ENCODE measurements at regions not wholly inside any gene's neighbourhood (a gene's known extent, or its start where the extent isn't known, plus 50 kb on each side); places are given as distances from the start of the nearest gene placed in this dataset.
A peak's percentile ranks its signal among the peaks of the same experiment; 100 is the strongest.
"Not testable (repeated sequence)": the region's sequence is repeated elsewhere in the genome, so short reads cannot be mapped to it uniquely, and the experiment has no call there.

DNA sequence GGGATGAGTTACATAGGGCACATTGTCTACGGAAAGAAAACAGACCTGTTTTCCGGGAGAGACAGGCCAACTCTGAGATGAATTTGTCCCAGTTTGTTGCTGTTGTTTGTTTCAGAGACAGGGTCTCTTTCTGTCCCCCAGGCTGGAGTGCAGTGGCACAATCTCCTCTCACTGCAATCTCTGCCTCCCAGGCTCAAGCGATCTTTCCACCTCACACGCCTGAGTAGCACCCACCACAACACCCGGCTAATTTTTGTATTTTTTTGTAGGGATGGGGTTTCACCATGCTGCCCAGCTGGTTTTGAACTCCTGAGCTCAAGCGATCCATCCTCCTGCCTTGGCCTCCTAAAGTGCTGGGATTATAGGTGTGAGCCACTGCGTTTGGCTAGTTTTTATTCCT lies 125.5 kb upstream of the ERRFI1 start:
- no peak for DNase-seq (ENCODE audit: insufficient read length, low spot score, missing footprints)
- Histone ChIP-seq H3K36me3 (ENCODE audit: insufficient read depth, low read length) (no peaks in the 10 kb centered on the region), H3K27ac (ENCODE audit: low read depth, low read length) (no peak overlapping the region), H4K20me1 (ENCODE audit: insufficient read depth, low read length) (no peaks in the 10 kb centered on the region), H2AFZ (ENCODE audit: low read length) (no peak overlapping the region), H3K9me3 (ENCODE audit: low read depth, low read length) (no peaks in the 10 kb centered on the region), H3K4me3 (ENCODE audit: insufficient read depth, low read length) (no peak overlapping the region), H3K4me1 (ENCODE audit: insufficient read depth, low read length) (no peaks in the 10 kb centered on the region), H3K79me2 (ENCODE audit: insufficient read depth, low read length) (no peaks in the 10 kb centered on the region), H3K4me2 (ENCODE audit: insufficient read depth, low read length) (no peak overlapping the region), H3K27me3 (ENCODE audit: insufficient read depth, low read length) (no peaks in the 10 kb centered on the region)
- TF ChIP-seq, protein P1, sequence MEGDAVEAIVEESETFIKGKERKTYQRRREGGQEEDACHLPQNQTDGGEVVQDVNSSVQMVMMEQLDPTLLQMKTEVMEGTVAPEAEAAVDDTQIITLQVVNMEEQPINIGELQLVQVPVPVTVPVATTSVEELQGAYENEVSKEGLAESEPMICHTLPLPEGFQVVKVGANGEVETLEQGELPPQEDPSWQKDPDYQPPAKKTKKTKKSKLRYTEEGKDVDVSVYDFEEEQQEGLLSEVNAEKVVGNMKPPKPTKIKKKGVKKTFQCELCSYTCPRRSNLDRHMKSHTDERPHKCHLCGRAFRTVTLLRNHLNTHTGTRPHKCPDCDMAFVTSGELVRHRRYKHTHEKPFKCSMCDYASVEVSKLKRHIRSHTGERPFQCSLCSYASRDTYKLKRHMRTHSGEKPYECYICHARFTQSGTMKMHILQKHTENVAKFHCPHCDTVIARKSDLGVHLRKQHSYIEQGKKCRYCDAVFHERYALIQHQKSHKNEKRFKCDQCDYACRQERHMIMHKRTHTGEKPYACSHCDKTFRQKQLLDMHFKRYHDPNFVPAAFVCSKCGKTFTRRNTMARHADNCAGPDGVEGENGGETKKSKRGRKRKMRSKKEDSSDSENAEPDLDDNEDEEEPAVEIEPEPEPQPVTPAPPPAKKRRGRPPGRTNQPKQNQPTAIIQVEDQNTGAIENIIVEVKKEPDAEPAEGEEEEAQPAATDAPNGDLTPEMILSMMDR (IDR thresholded peaks at IDR 0.05; ENCODE audit: extremely low read depth, low read depth, low read length) = no peak

DNA sequence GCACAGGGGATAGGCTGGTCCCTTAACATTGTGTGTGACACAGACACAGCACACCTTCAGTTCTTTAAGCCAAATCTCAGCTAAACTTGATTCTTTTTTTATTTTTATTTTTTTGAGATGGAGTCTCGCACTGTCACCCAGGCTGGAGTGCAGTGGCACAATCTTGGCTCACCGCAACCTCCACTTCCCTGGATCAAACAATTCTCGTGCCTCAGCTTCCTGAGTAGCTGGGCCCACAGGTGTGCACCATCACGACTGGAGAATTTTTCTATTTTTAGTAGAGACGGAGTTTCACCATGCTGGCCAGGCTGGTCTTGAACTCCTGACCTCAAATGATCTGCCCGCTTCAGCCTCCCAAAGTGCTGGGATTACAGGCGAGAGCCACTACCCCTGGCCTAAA lies 123.6 kb upstream of the ERRFI1 start:
- not testable (repeated sequence) for H2AFZ ChIP-seq (ENCODE audit: low read length); H3K9me3 ChIP-seq (ENCODE audit: low read depth, low read length); H3K27me3 ChIP-seq (ENCODE audit: insufficient read depth, low read length); H3K4me1 ChIP-seq (ENCODE audit: insufficient read depth, low read length); H3K4me3 ChIP-seq (ENCODE audit: insufficient read depth, low read length); DNase-seq (ENCODE audit: insufficient read length, low spot score, missing footprints); H3K27ac ChIP-seq (ENCODE audit: low read depth, low read length); H3K36me3 ChIP-seq (ENCODE audit: insufficient read depth, low read length); H3K79me2 ChIP-seq (ENCODE audit: insufficient read depth, low read length); H4K20me1 ChIP-seq (ENCODE audit: insufficient read depth, low read length); H3K4me2 ChIP-seq (ENCODE audit: insufficient read depth, low read length)

DNA sequence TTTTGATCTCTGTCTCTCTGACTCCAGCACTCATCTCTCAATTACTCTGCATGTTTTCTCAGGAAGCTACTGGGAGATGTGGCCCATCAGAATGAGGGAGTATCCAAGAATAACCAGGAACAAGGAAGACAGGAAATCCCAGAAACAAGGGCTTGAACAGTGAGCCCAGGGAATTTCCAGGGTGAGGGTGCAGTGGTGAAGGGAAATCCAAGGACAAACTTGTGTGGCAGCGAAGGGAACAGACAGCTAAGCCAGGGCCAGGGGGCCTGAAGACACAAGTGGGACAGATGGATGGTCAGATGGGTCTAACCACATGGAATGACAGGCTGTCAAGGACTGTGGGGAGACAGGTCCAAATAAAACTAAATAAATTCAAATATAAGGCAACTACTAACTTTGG lies 121.8 kb upstream of the ERRFI1 start:
- Histone ChIP-seq H3K4me2 (ENCODE audit: insufficient read depth, low read length) (no peak overlapping the region), H3K4me3 (ENCODE audit: insufficient read depth, low read length) (no peak overlapping the region), H3K27ac (ENCODE audit: low read depth, low read length) (no peak overlapping the region), H3K27me3 (ENCODE audit: insufficient read depth, low read length) (no peaks in the 10 kb centered on the region), H4K20me1 (ENCODE audit: insufficient read depth, low read length) (no peaks in the 10 kb centered on the region), H3K4me1 (ENCODE audit: insufficient read depth, low read length) (peaks cover 5% of the 10 kb centered on the region), H2AFZ (ENCODE audit: low read length) (peak overlapping the region; percentile 79), H3K36me3 (ENCODE audit: insufficient read depth, low read length) (no peaks in the 10 kb centered on the region), H3K9me3 (ENCODE audit: low read depth, low read length) (no peaks in the 10 kb centered on the region), H3K79me2 (ENCODE audit: insufficient read depth, low read length) (no peaks in the 10 kb centered on the region)
- TF ChIP-seq, protein P1 (IDR thresholded peaks at IDR 0.05; ENCODE audit: extremely low read depth, low read depth, low read length) = no peak
- peak; percentile 74 for DNase-seq (ENCODE audit: insufficient read length, low spot score, missing footprints)

DNA sequence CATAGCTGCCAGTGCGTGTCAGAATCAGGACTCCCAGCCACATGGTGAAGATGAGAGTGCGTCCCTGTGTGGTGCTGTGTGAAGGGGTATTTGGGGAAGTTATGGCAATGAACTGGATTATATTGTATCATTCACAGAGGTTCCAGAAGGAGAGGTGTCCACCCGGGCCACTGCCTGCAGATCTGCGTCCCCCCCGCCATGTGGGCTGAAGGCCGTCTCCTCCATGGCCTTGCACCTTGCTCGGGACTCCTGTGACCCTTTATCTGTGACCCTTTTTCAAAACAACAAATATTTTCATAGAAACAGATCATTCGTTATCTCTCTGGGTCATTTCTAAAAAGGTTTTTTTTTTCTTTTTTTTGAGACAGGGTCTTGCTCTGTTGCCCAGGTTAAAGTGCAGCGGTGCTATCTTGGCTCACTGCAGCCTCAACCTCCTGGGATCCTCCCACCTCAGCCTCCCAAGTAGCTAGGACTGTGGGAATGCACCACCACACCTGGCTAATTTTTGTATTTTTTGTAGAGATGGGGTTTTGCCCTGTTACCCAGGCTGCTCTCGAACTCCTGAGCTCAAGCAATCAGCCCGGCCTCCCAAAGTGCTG lies 120.2 kb upstream of the ERRFI1 start:
- peak; percentile 43 for DNase-seq (ENCODE audit: insufficient read length, low spot score, missing footprints)
- TF ChIP-seq, protein P1 (IDR thresholded peaks at IDR 0.05; ENCODE audit: extremely low read depth, low read depth, low read length) = no peak
- Histone ChIP-seq H3K27ac (ENCODE audit: low read depth, low read length) (no peak overlapping the region), H3K27me3 (ENCODE audit: insufficient read depth, low read length) (no peaks in the 10 kb centered on the region), H4K20me1 (ENCODE audit: insufficient read depth, low read length) (no peaks in the 10 kb centered on the region), H3K36me3 (ENCODE audit: insufficient read depth, low read length) (no peaks in the 10 kb centered on the region), H3K79me2 (ENCODE audit: insufficient read depth, low read length) (no peaks in the 10 kb centered on the region), H3K4me3 (ENCODE audit: insufficient read depth, low read length) (no peak overlapping the region), H3K4me1 (ENCODE audit: insufficient read depth, low read length) (peaks cover 17% of the 10 kb centered on the region), H2AFZ (ENCODE audit: low read length) (no peak overlapping the region), H3K4me2 (ENCODE audit: insufficient read depth, low read length) (no peak overlapping the region), H3K9me3 (ENCODE audit: low read depth, low read length) (no peaks in the 10 kb centered on the region)
